Activated T-helper 1 cell treated with anti-CD3 and anti-CD28 coated beads, Interleukin-12 subunit alpha, Interleukin-12 subunit beta, Interleukin-2, Interleukin-4 antibody, amounts not matched to agents 30 ng/mL and 10 ng/mL and 1 ng/mL, durations not matched to agents 14 hours and 24 hours and 36 hours (primary cell): ENCODE measurements at regions not wholly inside any gene's neighbourhood (a gene's known extent, or its start where the extent isn't known, plus 50 kb on each side); places are given as distances from the start of the nearest gene placed in this dataset.

Source experiments
- DNase-seq: peaks from one replicate; pipeline ENCODE4 v3.0.0; 2021; ENCODE audit warnings: low spot score
- H3K27ac Mint-ChIP-seq: one replicate; pipeline ENCODE4 v1.8.0; 2021; ENCODE audit warnings: mild to moderate bottlenecking, mixed read lengths
- H3K27me3 Mint-ChIP-seq: one replicate; pipeline ENCODE4 v1.8.0; 2022; ENCODE audit warnings: mild to moderate bottlenecking, moderate library complexity, mixed read lengths; ENCODE audit not compliant: insufficient read depth
- H3K36me3 Mint-ChIP-seq: one replicate; pipeline ENCODE4 v1.8.0; 2021; ENCODE audit warnings: low read depth, mixed read lengths
- H3K4me1 Mint-ChIP-seq: one replicate; pipeline ENCODE4 v1.8.0; 2021; ENCODE audit warnings: low read depth, mixed read lengths
- H3K4me3 Mint-ChIP-seq: one replicate; pipeline ENCODE4 v1.8.0; 2021; ENCODE audit warnings: mild to moderate bottlenecking, moderate library complexity, mixed read lengths
- H3K9me3 Mint-ChIP-seq: one replicate; pipeline ENCODE4 v1.8.0; 2021; ENCODE audit warnings: mixed read lengths
- intact Hi-C: fragments of 100-400 bp; cut with micrococcal nuclease; formaldehyde crosslinking; loops from one replicate; pipeline ENCODE4 v1.15.1; 2024

DNA sequence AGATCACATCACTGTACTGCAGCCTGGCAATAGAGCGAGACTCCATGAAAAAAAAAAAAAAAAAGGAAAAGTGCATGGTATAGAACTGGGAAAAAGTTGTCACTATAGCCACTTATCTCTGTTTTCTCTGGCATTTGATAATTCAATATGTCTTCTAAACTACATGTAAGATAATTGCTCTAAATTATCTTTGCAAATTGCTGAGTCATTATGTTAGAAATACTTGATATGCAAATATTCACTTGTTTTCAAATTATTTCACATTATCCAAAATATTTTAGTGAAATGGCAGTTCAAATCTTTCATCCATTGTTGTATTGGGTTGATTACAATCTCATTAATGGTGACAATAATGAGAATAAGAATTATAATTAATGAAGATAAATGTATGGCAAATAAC is 1455.1 kb downstream of the KCNT2 start:
- H3K9me3 Mint-ChIP-seq = no peaks in the 10 kb centered on the region
- no peak overlapping the region for H3K4me3 Mint-ChIP-seq
- H3K4me1 Mint-ChIP-seq = no peaks in the 10 kb centered on the region
- H3K27me3 Mint-ChIP-seq = no peaks in the 10 kb centered on the region
- no peak overlapping the region for H3K27ac Mint-ChIP-seq
- no peak for DNase-seq
- intact Hi-C loops = no loop called here
- no peaks in the 10 kb centered on the region for H3K36me3 Mint-ChIP-seq

GRCh38 chr1:195150768-195151167 is 1457.5 kb downstream of the KCNT2 start:
- H3K4me3 Mint-ChIP-seq = no peak overlapping the region
- H3K4me1 Mint-ChIP-seq = no peaks in the 10 kb centered on the region
- H3K36me3 Mint-ChIP-seq = no peaks in the 10 kb centered on the region
- intact Hi-C loops = no loop called here
- H3K27me3 Mint-ChIP-seq = no peaks in the 10 kb centered on the region
- DNase-seq = no peak
- H3K27ac Mint-ChIP-seq = no peak overlapping the region
- H3K9me3 Mint-ChIP-seq = no peaks in the 10 kb centered on the region

GRCh38 chr1:195141294-195141693 is 1466.9 kb downstream of the KCNT2 start:
- H3K27me3 Mint-ChIP-seq = no peaks in the 10 kb centered on the region
- H3K9me3 Mint-ChIP-seq = peaks cover 11% of the 10 kb centered on the region
- no peaks in the 10 kb centered on the region for H3K36me3 Mint-ChIP-seq
- no peak overlapping the region for H3K27ac Mint-ChIP-seq
- DNase-seq = no peak
- no peak overlapping the region for H3K4me3 Mint-ChIP-seq
- no peaks in the 10 kb centered on the region for H3K4me1 Mint-ChIP-seq
- intact Hi-C loops = no loop called here

DNA sequence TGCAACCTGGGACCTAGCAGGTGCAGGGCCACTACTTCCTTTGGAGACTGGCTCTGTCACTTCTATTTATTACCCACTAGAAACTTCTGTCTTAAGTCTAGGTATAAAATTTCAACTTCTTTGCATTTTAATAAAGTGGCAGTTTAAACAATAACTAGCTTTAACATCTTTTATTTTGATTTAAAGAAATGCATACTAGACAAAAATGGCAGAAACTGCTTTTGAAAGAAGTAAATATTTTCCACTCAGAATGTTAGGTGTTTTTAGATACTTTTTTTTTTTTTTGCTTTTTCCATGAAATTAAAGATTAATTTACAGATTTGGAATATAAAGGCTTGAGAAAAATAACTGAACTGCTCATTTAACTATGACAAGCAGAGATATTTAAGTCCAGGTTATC is 1477.6 kb downstream of the KCNT2 start:
- no peak overlapping the region for H3K4me3 Mint-ChIP-seq
- H3K9me3 Mint-ChIP-seq = no peaks in the 10 kb centered on the region
- H3K27me3 Mint-ChIP-seq = no peaks in the 10 kb centered on the region
- DNase-seq = no peak
- no peaks in the 10 kb centered on the region for H3K36me3 Mint-ChIP-seq
- intact Hi-C loops = no loop called here
- H3K27ac Mint-ChIP-seq = no peak overlapping the region
- no peaks in the 10 kb centered on the region for H3K4me1 Mint-ChIP-seq

DNA sequence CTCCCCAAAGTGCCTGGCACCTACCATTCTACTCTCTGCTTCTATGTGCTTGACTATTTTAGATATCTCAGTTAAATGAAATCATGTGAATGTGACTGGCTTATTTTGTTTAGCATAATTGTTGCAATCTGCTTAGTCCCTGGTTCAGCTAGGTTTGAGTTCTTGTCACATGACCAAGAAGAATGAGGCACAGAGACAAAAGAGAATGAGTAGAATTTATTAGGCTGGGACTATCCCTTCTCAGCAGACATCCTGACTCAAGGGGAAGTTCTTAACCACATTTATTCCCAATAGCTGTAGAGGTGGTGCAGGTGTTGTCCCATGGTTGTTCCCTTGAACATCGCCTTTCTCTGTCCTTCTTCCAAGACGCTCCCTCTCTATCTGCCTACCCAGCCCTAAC is 1485.7 kb downstream of the KCNT2 start:
- Mint-ChIP-seq H3K4me1 (no peaks in the 10 kb centered on the region), H3K36me3 (no peaks in the 10 kb centered on the region), H3K27ac (no peak overlapping the region), H3K4me3 (no peak overlapping the region), H3K27me3 (no peaks in the 10 kb centered on the region), H3K9me3 (no peaks in the 10 kb centered on the region)
- intact Hi-C loops = no loop called here
- DNase-seq = no peak

GRCh38 chr1:195113471-195113870 is 1494.8 kb downstream of the KCNT2 start:
- Mint-ChIP-seq H3K4me1 (no peaks in the 10 kb centered on the region), H3K9me3 (no peaks in the 10 kb centered on the region), H3K27ac (no peak overlapping the region), H3K27me3 (no peaks in the 10 kb centered on the region), H3K36me3 (no peaks in the 10 kb centered on the region), H3K4me3 (no peak overlapping the region)
- intact Hi-C loops = no loop called here
- DNase-seq = no peak

- H3K27me3 Mint-ChIP-seq = no peaks in the 10 kb centered on the region
- no peaks in the 10 kb centered on the region for H3K36me3 Mint-ChIP-seq
- no peak for DNase-seq
- H3K9me3 Mint-ChIP-seq = no peaks in the 10 kb centered on the region
- H3K4me3 Mint-ChIP-seq = no peak overlapping the region
- intact Hi-C loops = no loop called here
- H3K4me1 Mint-ChIP-seq = no peaks in the 10 kb centered on the region
- H3K27ac Mint-ChIP-seq = no peak overlapping the region
Measured at GRCh38 chr1:195105773-195106172, 1502.5 kb downstream of the KCNT2 start.

DNA sequence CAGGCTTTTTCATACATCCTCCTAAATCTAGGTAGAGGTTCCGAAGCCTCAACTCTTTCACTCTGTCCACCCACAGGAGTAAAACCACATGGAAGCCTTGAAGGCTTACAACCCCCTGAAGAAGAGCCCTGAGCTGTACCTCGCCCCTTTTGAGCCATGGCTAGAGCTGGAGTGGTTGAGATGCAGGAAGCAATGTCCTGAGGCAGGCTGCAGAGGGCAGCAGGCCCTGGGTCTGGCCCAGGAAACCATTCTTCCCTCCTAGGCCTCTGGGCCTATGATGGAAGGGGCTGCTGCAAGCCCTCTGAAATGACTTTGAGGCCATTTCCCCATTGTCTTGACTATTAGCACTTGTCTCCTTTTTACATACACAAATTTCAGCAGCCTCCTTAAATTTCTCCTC is 1503.0 kb downstream of the KCNT2 start:
- no peak for DNase-seq
- intact Hi-C loops = no loop called here
- Mint-ChIP-seq H3K27me3 (no peaks in the 10 kb centered on the region), H3K4me3 (no peak overlapping the region), H3K9me3 (no peaks in the 10 kb centered on the region), H3K4me1 (no peaks in the 10 kb centered on the region), H3K27ac (no peak overlapping the region), H3K36me3 (no peaks in the 10 kb centered on the region)

GRCh38 chr1:195097316-195097715 is 1510.9 kb downstream of the KCNT2 start:
- Mint-ChIP-seq H3K36me3 (no peaks in the 10 kb centered on the region), H3K4me1 (no peaks in the 10 kb centered on the region), H3K4me3 (no peak overlapping the region), H3K27ac (no peak overlapping the region), H3K9me3 (no peaks in the 10 kb centered on the region), H3K27me3 (no peaks in the 10 kb centered on the region)
- intact Hi-C loops = no loop called here
- no peak for DNase-seq

DNA sequence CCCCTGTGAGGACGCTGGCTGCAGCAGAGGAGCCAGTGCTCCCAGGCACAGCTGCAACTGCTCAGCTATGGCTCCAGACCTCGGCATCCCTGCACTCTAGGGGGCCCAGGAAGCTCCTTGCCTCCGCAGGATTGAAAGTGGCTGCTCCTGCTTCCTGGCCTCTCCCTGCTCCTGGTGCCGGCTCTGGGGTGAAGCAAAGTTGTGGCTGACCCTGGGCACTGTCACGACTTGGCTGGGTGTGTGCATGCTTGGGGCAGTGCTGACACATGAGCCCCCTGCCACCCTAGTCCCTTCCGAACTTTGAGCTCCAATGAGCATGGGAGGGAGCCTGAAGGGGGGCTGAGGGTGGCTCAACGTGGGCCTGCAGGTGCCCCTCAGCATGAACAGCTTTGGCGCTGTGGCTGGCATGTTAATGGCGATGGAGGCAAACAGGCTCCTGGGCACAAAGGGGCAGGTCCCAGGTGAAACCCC is 1512.2 kb downstream of the KCNT2 start:
- no peaks in the 10 kb centered on the region for H3K27me3 Mint-ChIP-seq
- H3K27ac Mint-ChIP-seq = no peak overlapping the region
- no peak overlapping the region for H3K4me3 Mint-ChIP-seq
- no peaks in the 10 kb centered on the region for H3K9me3 Mint-ChIP-seq
- no peaks in the 10 kb centered on the region for H3K36me3 Mint-ChIP-seq
- H3K4me1 Mint-ChIP-seq = no peaks in the 10 kb centered on the region
- intact Hi-C loops = no loop called here
- no peak for DNase-seq

DNA sequence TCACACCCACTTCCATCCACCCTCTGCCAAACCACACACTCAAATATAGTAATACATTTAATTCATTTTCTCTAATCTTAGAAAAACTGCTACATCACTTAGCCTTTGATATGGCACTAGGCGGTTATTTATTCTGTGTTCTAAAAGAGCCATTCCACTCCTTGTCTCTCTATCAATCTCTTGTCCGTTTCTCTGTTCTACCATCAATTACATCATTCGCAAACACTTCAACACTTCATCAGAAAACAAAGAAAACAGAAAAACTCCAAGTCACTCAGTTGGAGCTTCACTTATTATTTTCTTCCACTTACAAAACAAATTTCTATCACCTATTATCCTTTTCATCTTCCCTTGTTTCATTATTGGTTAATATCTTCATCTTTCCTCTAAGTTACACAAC is 1523.0 kb downstream of the KCNT2 start:
- Mint-ChIP-seq H3K27ac (no peak overlapping the region), H3K4me3 (no peak overlapping the region), H3K36me3 (no peaks in the 10 kb centered on the region), H3K9me3 (no peaks in the 10 kb centered on the region), H3K27me3 (no peaks in the 10 kb centered on the region), H3K4me1 (no peaks in the 10 kb centered on the region)
- DNase-seq = no peak
- intact Hi-C loops = no loop called here

- no peaks in the 10 kb centered on the region for H3K9me3 Mint-ChIP-seq
- DNase-seq = no peak
- no peak overlapping the region for H3K4me3 Mint-ChIP-seq
- no peak overlapping the region for H3K27ac Mint-ChIP-seq
- H3K27me3 Mint-ChIP-seq = no peaks in the 10 kb centered on the region
- no peaks in the 10 kb centered on the region for H3K4me1 Mint-ChIP-seq
- H3K36me3 Mint-ChIP-seq = no peaks in the 10 kb centered on the region
- intact Hi-C loops = no loop called here
Measured at GRCh38 chr1:195082183-195082582, 1526.1 kb downstream of the KCNT2 start.

GRCh38 chr1:195076682-195077081 is 1531.6 kb downstream of the KCNT2 start:
- Mint-ChIP-seq H3K4me1 (no peaks in the 10 kb centered on the region), H3K36me3 (no peaks in the 10 kb centered on the region), H3K27me3 (no peaks in the 10 kb centered on the region), H3K9me3 (no peaks in the 10 kb centered on the region), H3K4me3 (no peak overlapping the region), H3K27ac (no peak overlapping the region)
- no peak for DNase-seq
- intact Hi-C loops = no loop called here

GRCh38 chr1:195075973-195076372 is 1532.3 kb downstream of the KCNT2 start:
- Mint-ChIP-seq H3K27me3 (no peaks in the 10 kb centered on the region), H3K27ac (no peak overlapping the region), H3K4me1 (no peaks in the 10 kb centered on the region), H3K4me3 (no peak overlapping the region), H3K9me3 (no peaks in the 10 kb centered on the region), H3K36me3 (no peaks in the 10 kb centered on the region)
- intact Hi-C loops = no loop called here
- no peak for DNase-seq
